Upper lobe of right lung (tissue), 1 donor: ENCODE measurements at regions not wholly inside any gene's neighbourhood (a gene's known extent, or its start where the extent isn't known, plus 50 kb on each side); places are given as distances from the start of the nearest gene placed in this dataset.

ENCODE experiments used
- ATAC-seq: fragments of 200-7000 bp; cut with Tn5 transposase; one replicate; pipeline ENCODE4 v1.9.1; 2020; ENCODE audit warnings: mild to moderate bottlenecking, moderate library complexity
- DNase-seq: peaks from one replicate; pipeline ENCODE4 v3.0.0-alpha.2; 2020
- H3K27ac ChIP-seq: fragments of 200-600 bp; one replicate; pipeline ENCODE4 v1.8.0; 2022
- H3K27me3 ChIP-seq: fragments of 200-600 bp; one replicate; pipeline ENCODE4 v1.8.0; 2022; ENCODE audit warnings: mild to moderate bottlenecking
- H3K36me3 ChIP-seq: fragments of 200-600 bp; one replicate; pipeline ENCODE4 v1.8.0; 2022
- H3K4me1 ChIP-seq: fragments of 200-600 bp; one replicate; pipeline ENCODE4 v1.8.0; 2022
- H3K4me3 ChIP-seq: fragments of 200-600 bp; one replicate; pipeline ENCODE4 v1.8.0; 2022; ENCODE audit warnings: mild to moderate bottlenecking
- H3K9me3 ChIP-seq: fragments of 200-600 bp; one replicate; pipeline ENCODE4 v1.8.0; 2022
- CTCF ChIP-seq: fragments of 200-600 bp; IDR thresholded peaks from one replicate; pipeline ENCODE4 v1.8.0; 2022; ENCODE audit warnings: antibody characterized with exemption
- intact Hi-C: fragments of 100-400 bp; cut with DNase I; formaldehyde crosslinking; loops from one replicate; pipeline ENCODE4 v1.11.0; 2022
- donor health status: DM: no; HTN: yes; CAD: no; lungs with severe emphysema.

GRCh38 chr13:75092143-75092542 lies 389.8 kb downstream of the TBC1D4 start:
- H3K9me3 ChIP-seq = no peaks in the 10 kb centered on the region
- DNase-seq (no peak), ATAC-seq (no peak)
- H3K36me3 ChIP-seq = no peaks in the 10 kb centered on the region
- no peaks in the 10 kb centered on the region for H3K27me3 ChIP-seq
- H3K27ac ChIP-seq = no peak overlapping the region
- H3K4me1 ChIP-seq = no peaks in the 10 kb centered on the region
- TF ChIP-seq CTCF = no peak
- H3K4me3 ChIP-seq = no peak overlapping the region
- intact Hi-C loops = no loop called here

- no peak overlapping the region for H3K4me3 ChIP-seq
- H3K4me1 ChIP-seq = no peaks in the 10 kb centered on the region
- no peaks in the 10 kb centered on the region for H3K27me3 ChIP-seq
- ATAC-seq (no peak), DNase-seq (no peak)
- no peaks in the 10 kb centered on the region for H3K36me3 ChIP-seq
- no peaks in the 10 kb centered on the region for H3K9me3 ChIP-seq
- TF ChIP-seq CTCF = no peak
- intact Hi-C loops = no loop called here
- H3K27ac ChIP-seq = no peak overlapping the region
Observed at GRCh38 chr13:75091718-75092117, 390.3 kb downstream of the TBC1D4 start.

GRCh38 chr13:75090872-75091615 lies 390.9 kb downstream of the TBC1D4 start:
- H3K36me3 ChIP-seq = no peaks in the 10 kb centered on the region
- intact Hi-C loops = no loop called here
- no peak overlapping the region for H3K4me3 ChIP-seq
- H3K27me3 ChIP-seq = no peaks in the 10 kb centered on the region
- no peak overlapping the region for H3K27ac ChIP-seq
- TF ChIP-seq CTCF = no peak
- DNase-seq (no peak), ATAC-seq (no peak)
- H3K4me1 ChIP-seq = no peaks in the 10 kb centered on the region
- no peaks in the 10 kb centered on the region for H3K9me3 ChIP-seq

GRCh38 chr13:75088915-75089314 lies 393.1 kb downstream of the TBC1D4 start:
- DNase-seq (no peak), ATAC-seq (no peak)
- H3K36me3 ChIP-seq = no peaks in the 10 kb centered on the region
- H3K27me3 ChIP-seq = no peaks in the 10 kb centered on the region
- intact Hi-C loops = no loop called here
- no peak overlapping the region for H3K4me3 ChIP-seq
- H3K4me1 ChIP-seq = no peaks in the 10 kb centered on the region
- no peak for TF ChIP-seq CTCF
- no peak overlapping the region for H3K27ac ChIP-seq
- no peaks in the 10 kb centered on the region for H3K9me3 ChIP-seq

DNA sequence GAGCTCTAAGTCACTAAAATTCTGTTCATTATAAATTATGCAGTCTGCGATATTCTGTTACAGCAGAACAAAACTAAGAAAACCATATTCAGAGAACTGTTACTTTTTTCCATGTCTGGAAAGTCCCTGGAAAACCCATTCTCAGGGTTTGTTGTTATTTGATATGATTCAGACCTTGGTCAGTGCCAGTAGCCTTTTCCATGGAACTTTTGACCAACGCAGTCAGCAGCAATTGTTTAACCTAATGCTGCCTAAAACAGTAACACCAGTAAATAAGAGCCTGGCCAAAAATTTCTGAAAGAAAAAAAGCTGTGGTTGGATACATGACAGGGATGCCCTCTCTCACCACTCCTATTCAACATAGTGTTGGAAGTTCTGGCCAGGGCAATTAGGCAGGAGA lies 402.7 kb downstream of the TBC1D4 start:
- no peak for ATAC-seq
- H3K27me3 ChIP-seq = no peaks in the 10 kb centered on the region
- no peak overlapping the region for H3K27ac ChIP-seq
- H3K36me3 ChIP-seq = no peaks in the 10 kb centered on the region
- no peaks in the 10 kb centered on the region for H3K9me3 ChIP-seq
- no peak overlapping the region for H3K4me3 ChIP-seq
- intact Hi-C loops = no loop called here
- H3K4me1 ChIP-seq = no peaks in the 10 kb centered on the region
- no peak for TF ChIP-seq CTCF
- no peak for DNase-seq

DNA sequence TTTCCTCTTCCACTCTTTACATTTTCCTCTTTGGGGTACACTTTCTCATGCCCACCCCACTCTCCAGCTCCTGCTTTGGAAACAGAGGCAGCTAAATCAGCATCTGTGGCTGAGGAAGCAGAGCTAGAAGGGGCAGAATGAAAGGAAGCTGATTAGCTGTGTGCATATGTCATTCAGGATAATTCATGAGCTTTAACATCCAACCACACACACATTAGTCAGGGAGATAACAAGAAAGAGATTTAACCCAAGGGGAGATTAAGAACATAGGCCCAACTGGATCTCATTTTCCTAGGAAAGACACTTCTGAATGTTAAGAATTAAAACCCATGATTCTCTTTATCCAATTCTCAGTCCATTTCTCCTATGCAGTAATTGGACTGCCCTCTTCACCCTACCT lies 405.5 kb downstream of the TBC1D4 start:
- Histone ChIP-seq H3K27me3 (no peaks in the 10 kb centered on the region), H3K36me3 (no peaks in the 10 kb centered on the region), H3K4me3 (no peak overlapping the region), H3K4me1 (no peaks in the 10 kb centered on the region), H3K9me3 (no peaks in the 10 kb centered on the region), H3K27ac (no peak overlapping the region)
- DNase-seq = no peak
- ATAC-seq = no peak
- TF ChIP-seq CTCF = no peak
- intact Hi-C loops = no loop called here
